CD4-positive, alpha-beta T cell (primary cell): ENCODE measurements at regions not wholly inside any gene's neighbourhood (a gene's known extent, or its start where the extent isn't known, plus 50 kb on each side); places are given as distances from the start of the nearest gene placed in this dataset.

Experiments used
- ATAC-seq: fragments of 200-7000 bp; cut with Tn5 transposase; one replicate; pipeline ENCODE4 v1.10.0; 2022; ENCODE audit warnings: mild to moderate bottlenecking; ENCODE audit not compliant: poor library complexity
- CTCF ChIA-PET: fragments of 350-600 bp; sonication (Branson Sonifier 250); formaldehyde crosslinking; loops from one replicate; lab custom pipeline; 2021; ENCODE audit warnings: antibody characterized with exemption, inconsistent platforms; lab: Charles Lee
- POLR2A ChIA-PET: fragments of 350-600 bp; sonication (Branson Sonifier 250); formaldehyde crosslinking; loops from one replicate; lab custom pipeline; 2021; ENCODE audit warnings: antibody characterized with exemption, inconsistent platforms; lab: Charles Lee
- DNase-seq, 14 experiments: peaks; one replicate each; pipeline ENCODE4 v3.0.0-alpha.2; 2013 to 2020; ENCODE audit warnings: mixed read lengths in 2 of 14
- H3K27ac ChIP-seq, 2 donors: one replicate each; pipeline versions ENCODE4 v1.5.1 to v1.7.0; 2013; ENCODE audit warnings: low read length in 2 of 2, low read depth in 1 of 2, mild to moderate bottlenecking in 1 of 2
- H3K27me3 ChIP-seq, 2 experiments: 1 replicate in 1 of 2; 2 replicates in 1 of 2; pipeline versions ENCODE4 v1.6.1 to v1.7.0; 2013; ENCODE audit warnings: low read length in 2 of 2, control low read depth in 1 of 2, mild to moderate bottlenecking in 1 of 2, moderate library complexity in 1 of 2; ENCODE audit not compliant: insufficient read depth in 2 of 2, control insufficient read depth in 1 of 2
- H3K36me3 ChIP-seq: one replicate; pipeline ENCODE4 v1.6.1; 2013; ENCODE audit warnings: low read length, control low read depth; ENCODE audit not compliant: insufficient read depth
- H3K4me1 ChIP-seq: one replicate; pipeline ENCODE4 v1.6.1; 2013; ENCODE audit warnings: low read length, control low read depth; ENCODE audit not compliant: insufficient read depth
- H3K4me3 ChIP-seq: one replicate; pipeline ENCODE4 v1.5.1; 2013; ENCODE audit warnings: mild to moderate bottlenecking, low read length, moderate library complexity
- H3K9me3 ChIP-seq, 2 experiments: 1 replicate in 1 of 2; 2 replicates in 1 of 2; pipeline versions ENCODE4 v1.6.1 to v1.7.0; 2013; ENCODE audit warnings: low read length in 2 of 2, mild to moderate bottlenecking in 2 of 2, control low read depth in 1 of 2, moderate library complexity in 1 of 2; ENCODE audit not compliant: control insufficient read depth in 1 of 2, insufficient read depth in 1 of 2
- H3K27ac Mint-ChIP-seq: one replicate; pipeline ENCODE4 v1.8.0; 2020; ENCODE audit warnings: mixed read lengths
- H3K27me3 Mint-ChIP-seq: one replicate; pipeline ENCODE4 v1.8.0; 2021; ENCODE audit warnings: mixed read lengths
- H3K36me3 Mint-ChIP-seq: one replicate; pipeline ENCODE4 v1.8.0; 2021; ENCODE audit warnings: low read depth, mixed read lengths
- H3K4me1 Mint-ChIP-seq: one replicate; pipeline ENCODE4 v1.8.0; 2021; ENCODE audit warnings: low read depth, mixed read lengths
- H3K4me3 Mint-ChIP-seq: one replicate; pipeline ENCODE4 v1.8.0; 2020; ENCODE audit warnings: mild to moderate bottlenecking, mixed read lengths
- H3K9me3 Mint-ChIP-seq: one replicate; pipeline ENCODE4 v1.8.0; 2020; ENCODE audit warnings: mixed read lengths
- CTCF ChIP-seq: fragments of 200-600 bp; IDR thresholded peaks from one replicate; pipeline ENCODE4 v1.8.0; 2022; ENCODE audit warnings: antibody characterized with exemption, mild to moderate bottlenecking
- intact Hi-C, 2 experiments: fragments of 100-400 bp; cut with DNase I in 1 of 2; cut with micrococcal nuclease in 1 of 2; formaldehyde crosslinking; loops; one replicate each; pipeline versions ENCODE4 v1.15.1 to v1.9.0; 2023 to 2025; cut with DNase I, micrococcal nuclease

- H3K4me3 ChIP-seq, result no peak overlapping the region
- no peak overlapping the region for H3K27ac ChIP-seq
- H3K9me3 Mint-ChIP-seq, result no peaks in the 10 kb centered on the region
- H3K4me3 Mint-ChIP-seq, result no peak overlapping the region
- ATAC-seq (no peak), DNase-seq (peak in 1 of 14 experiments; percentile 11)
- CTCF ChIA-PET, result no interaction called here
- H3K27ac Mint-ChIP-seq, result no peak overlapping the region
- H3K4me1 ChIP-seq, result peaks cover 4% of the 10 kb centered on the region
- intact Hi-C loops, result no loop called here
- no peaks in the 10 kb centered on the region for H3K36me3 ChIP-seq
- TF ChIP-seq CTCF, result no peak
- H3K4me1 Mint-ChIP-seq, result peaks cover 14% of the 10 kb centered on the region
- H3K36me3 Mint-ChIP-seq, result no peaks in the 10 kb centered on the region
- H3K27me3 Mint-ChIP-seq, result no peaks in the 10 kb centered on the region
- no peaks in the 10 kb centered on the region for H3K9me3 ChIP-seq
- H3K27me3 ChIP-seq, result no peaks in the 10 kb centered on the region
- POLR2A ChIA-PET, result no interaction called here
Measured at GRCh38 chr6:15960740-15961634, 167.9 kb upstream of the MYLIP start.

- ATAC-seq (no peak), DNase-seq (no peak)
- Mint-ChIP-seq H3K4me3 (no peak overlapping the region), H3K9me3 (no peaks in the 10 kb centered on the region), H3K4me1 (peaks cover 16% of the 10 kb centered on the region), H3K27ac (no peak overlapping the region), H3K27me3 (no peaks in the 10 kb centered on the region), H3K36me3 (no peaks in the 10 kb centered on the region)
- ChIA-PET POLR2A (no interaction called here), CTCF (no interaction called here)
- no peaks in the 10 kb centered on the region for H3K36me3 ChIP-seq
- no peaks in the 10 kb centered on the region for H3K27me3 ChIP-seq
- H3K9me3 ChIP-seq, result no peaks in the 10 kb centered on the region
- no peak overlapping the region for H3K4me3 ChIP-seq
- no peak overlapping the region for H3K27ac ChIP-seq
- peaks cover 4% of the 10 kb centered on the region for H3K4me1 ChIP-seq
- TF ChIP-seq CTCF, result no peak
- intact Hi-C loops, result no loop called here
Measured at GRCh38 chr6:15957655-15958169, 171.2 kb upstream of the MYLIP start.

GRCh38 chr6:15956205-15957106, 172.4 kb upstream of the MYLIP start:
- Mint-ChIP-seq H3K4me3 (no peak overlapping the region), H3K36me3 (no peaks in the 10 kb centered on the region), H3K9me3 (peaks cover 2% of the 10 kb centered on the region), H3K27me3 (no peaks in the 10 kb centered on the region), H3K27ac (no peak overlapping the region), H3K4me1 (peaks cover 8% of the 10 kb centered on the region)
- ChIA-PET POLR2A (no interaction called here), CTCF (no interaction called here)
- TF ChIP-seq CTCF, result no peak
- Histone ChIP-seq H3K9me3 (no peaks in the 10 kb centered on the region), H3K4me1 (peaks cover 4% of the 10 kb centered on the region), H3K4me3 (no peak overlapping the region), H3K36me3 (no peaks in the 10 kb centered on the region), H3K27me3 (no peaks in the 10 kb centered on the region), H3K27ac (no peak overlapping the region)
- ATAC-seq (no peak), DNase-seq (no peak)
- intact Hi-C loops, result no loop called here
